ENCODE measurements at regions not wholly inside any gene's neighbourhood (a gene's known extent, or its start where the extent isn't known, plus 50 kb on each side); places are given as distances from the start of the nearest gene placed in this dataset.

- POLR2A ChIA-PET (ENCODE audit: partially characterized antibody): no interaction called here
- Histone ChIP-seq H3K23me2 (ENCODE audit: low read depth, low read length) (no peaks in the 10 kb centered on the region), H3K23ac (ENCODE audit: insufficient read length) (no peak overlapping the region), H2BK15ac (ENCODE audit: low read length) (no peak overlapping the region), H2AFZ (ENCODE audit: low read length) (no peak overlapping the region), H4K20me1 (replicated peaks in 1 of 2; ENCODE audit: control insufficient read depth in 1 of 2, insufficient read depth in 2 of 2, low read length in 2 of 2) (no peaks in the 10 kb centered on the region), H2AK5ac (ENCODE audit: low read depth, low read length) (no peak overlapping the region), H3K27ac (ENCODE audit: low read depth, low read length) (no peak overlapping the region), H2BK5ac (ENCODE audit: low read depth, low read length) (no peak overlapping the region), H3K4ac (replicated peaks; ENCODE audit: insufficient read length, low read depth, low read length) (no peak overlapping the region), H3K27me3 (replicated peaks in 1 of 4; ENCODE audit: control insufficient read depth in 3 of 4, extremely low read depth in 1 of 4, insufficient read depth in 3 of 4, low read length in 3 of 4) (no peaks in the 10 kb centered on the region), H4K91ac (replicated peaks; ENCODE audit: insufficient read length, low read length) (no peak overlapping the region), H3K4me3 (ENCODE audit: extremely low read depth in 1 of 4, insufficient read depth in 2 of 4, low read depth in 3 of 4, low read length in 4 of 4) (no peak overlapping the region), H3K4me1 (replicated peaks in 1 of 4; ENCODE audit: control insufficient read depth in 3 of 4, insufficient read depth in 4 of 4, low read length in 3 of 4) (no peaks in the 10 kb centered on the region), H3K36me3 (ENCODE audit: control insufficient read depth in 2 of 4, insufficient read depth in 4 of 4, low read length in 3 of 4) (no peaks in the 10 kb centered on the region), H4K5ac (ENCODE audit: insufficient read length, low read depth, low read length) (no peak overlapping the region), H3K79me2 (ENCODE audit: control insufficient read depth in 1 of 2, insufficient read depth in 2 of 2, low read length in 2 of 2) (no peaks in the 10 kb centered on the region), H3K9me3 (ENCODE audit: insufficient read depth in 2 of 2, low read depth in 1 of 2, low read length in 1 of 2) (peaks cover 0 to 6% of the 10 kb centered on the region in 2 experiments; a peak in 2 of 4 replicates), H2BK12ac (ENCODE audit: low read depth, low read length) (no peak overlapping the region), H3K18ac (ENCODE audit: extremely low read depth, low read length) (no peak overlapping the region), H3K4me2 (ENCODE audit: insufficient read depth in 1 of 2, low read depth in 2 of 2, low read length in 2 of 2) (no peak overlapping the region), H2BK120ac (replicated peaks; ENCODE audit: low read depth, low read length) (no peak overlapping the region), H3K56ac (replicated peaks; ENCODE audit: insufficient read length, low read depth, low read length) (no peak overlapping the region), H3K79me1 (ENCODE audit: low read depth, low read length) (no peaks in the 10 kb centered on the region), H4K8ac (ENCODE audit: extremely low read depth, insufficient read depth, low read length) (no peak overlapping the region), H3K9ac (replicated peaks in 1 of 4; ENCODE audit: extremely low read depth in 1 of 4, low read depth in 3 of 4, low read length in 3 of 4) (no peak overlapping the region), H2BK20ac (ENCODE audit: low read length) (no peak overlapping the region), H3K14ac (ENCODE audit: insufficient read length) (no peak overlapping the region)
- CTCF ChIA-PET (ENCODE audit: partially characterized antibody): interaction anchor here (0.9 kb wide), 1 partner anchor 128 kb away, joined by 3 read pairs; no protein-coding TSS in a partner anchor
- DNase-seq (ENCODE audit: low read depth in 1 of 2, low spot score in 2 of 2): no peak
- WGBS, 2 experiments (ENCODE audit: extremely low coverage in 1 of 2, insufficient coverage in 1 of 2, insufficient read length in 1 of 2, insufficient replicate concordance in 2 of 2, low coverage in 1 of 2, low lambda C conversion rate in 2 of 2, missing lambda C conversion rate in 1 of 2): 89% methylated on average over 4 of the region's 4 CpGs; no CpG with 5 or more reads in 1 of the 2 experiments
- no peak for FAIRE-seq
- no peak for TF ChIP-seq SRF (IDR thresholded peaks at IDR 0.05; ENCODE audit: low read depth, low read length)
- no peak for TF ChIP-seq MAX (IDR thresholded peaks at IDR 0.05)
- no peak for TF ChIP-seq CHD2 (IDR thresholded peaks at IDR 0.05; ENCODE audit: low read length)
- TF ChIP-seq YY1 (IDR thresholded peaks at IDR 0.05; ENCODE audit: low read depth, low read length): no peak
- TF ChIP-seq CBX8 (IDR thresholded peaks at IDR 0.05; ENCODE audit: borderline replicate concordance, low read depth, low read length): no peak
- no peak for TF ChIP-seq KDM4A (IDR thresholded peaks at IDR 0.05; ENCODE audit: low read depth, low read length, severe bottlenecking)
- no peak for TF ChIP-seq POU5F1 (IDR thresholded peaks at IDR 0.05; ENCODE audit: low read depth, low read length)
- no peak for TF ChIP-seq TAF7 (optimal IDR thresholded peaks at IDR 0.05; ENCODE audit: borderline replicate concordance, low read depth, low read length)
- no peak for TF ChIP-seq BCL11A (IDR thresholded peaks at IDR 0.05; ENCODE audit: low read depth in 2 of 2, low read length in 2 of 2)
- no peak for TF ChIP-seq ZNF274 (IDR thresholded peaks at IDR 0.05; ENCODE audit: borderline replicate concordance, extremely low read depth, low read length)
- no peak for TF ChIP-seq CTBP2 (IDR thresholded peaks at IDR 0.05; ENCODE audit: borderline replicate concordance, insufficient read depth, insufficient read length, low read length)
- TF ChIP-seq SIX5 (IDR thresholded peaks at IDR 0.05; ENCODE audit: low read depth, low read length): no peak
These were observed 212.6 kb downstream of the LACC1 start for GRCh38 chr13:44092078-44092970.
